ENCODE measurements at regions not wholly inside any gene's neighbourhood (a gene's known extent, or its start where the extent isn't known, plus 50 kb on each side); places are given as distances from the start of the nearest gene placed in this dataset.
"Not testable (repeated sequence)": the region's sequence is repeated elsewhere in the genome, so short reads cannot be mapped to it uniquely, and the experiment has no call there.

DNA sequence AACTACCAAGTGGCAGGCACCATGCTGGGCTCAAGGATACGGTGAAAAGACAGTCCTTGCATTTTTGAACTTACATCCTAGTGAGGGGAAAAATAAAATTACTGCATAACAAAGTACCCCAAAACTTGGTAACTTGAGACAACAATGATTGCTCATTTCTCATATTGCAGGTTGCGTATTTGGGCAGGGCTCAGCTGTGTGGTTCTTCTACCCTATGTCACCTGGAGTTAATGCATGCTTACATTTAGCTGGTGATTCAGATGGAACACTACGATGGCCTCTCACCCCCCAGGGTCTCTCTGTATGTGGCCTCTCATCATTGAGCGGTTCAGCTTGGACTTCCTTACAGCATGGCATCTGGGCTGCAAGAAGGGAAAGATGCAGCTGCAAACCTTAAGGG, 60.7 kb upstream of the RBM19 start:
- H2BK120ac ChIP-seq (ENCODE audit: low read depth, low read length) = no peak overlapping the region
- H3K4ac ChIP-seq (ENCODE audit: low read length) = no peak overlapping the region
- H4K8ac ChIP-seq (ENCODE audit: low read depth, low read length) = no peak overlapping the region
- no peak overlapping the region for H3K9ac ChIP-seq (ENCODE audit: low read depth, low read length, poor library complexity)
- no peak overlapping the region for H2AFZ ChIP-seq (ENCODE audit: low read length)
- H3K27ac ChIP-seq (replicated peaks; ENCODE audit: low read length) = no peak overlapping the region
- no peak overlapping the region for H2AK5ac ChIP-seq (ENCODE audit: low read depth, low read length)
- H2BK15ac ChIP-seq (ENCODE audit: low read length) = no peak overlapping the region
- no peak overlapping the region for H4K91ac ChIP-seq (ENCODE audit: low read depth, low read length, poor library complexity)
- no peak overlapping the region for H3K23ac ChIP-seq (ENCODE audit: low read depth, low read length, poor library complexity)
- H3K4me1 ChIP-seq (ENCODE audit: control insufficient read depth in 2 of 2, insufficient read depth in 1 of 2, low read depth in 1 of 2, low read length in 2 of 2) = no peaks in the 10 kb centered on the region
- no peak for DNase-seq (ENCODE audit: low spot score)
- H3K79me1 ChIP-seq (ENCODE audit: low read depth, low read length) = no peaks in the 10 kb centered on the region
- H3K36me3 ChIP-seq (replicated peaks in 1 of 2; ENCODE audit: control insufficient read depth in 2 of 2, insufficient read depth in 2 of 2, low read length in 2 of 2) = no peaks in the 10 kb centered on the region
- H3K4me2 ChIP-seq (ENCODE audit: insufficient read depth, low read length, poor library complexity, severe bottlenecking) = no peak overlapping the region
- H3K27me3 ChIP-seq (ENCODE audit: control insufficient read depth in 3 of 3, insufficient read depth in 3 of 3, low read depth in 1 of 3, low read length in 3 of 3) = peaks cover 0 to 4% (median 0%) of the 10 kb centered on the region in 3 experiments
- no peak overlapping the region for H3K14ac ChIP-seq (ENCODE audit: low read length)
- no peak overlapping the region for H2BK5ac ChIP-seq (ENCODE audit: low read length)
- no peak overlapping the region for H3K18ac ChIP-seq (ENCODE audit: low read length)
- H3K4me3 ChIP-seq (ENCODE audit: low read length in 2 of 2) = no peak overlapping the region
- no CpG with 5 or more reads among the region's 4 CpGs for WGBS, 2 donors (ENCODE audit: extremely low coverage in 2 of 2, insufficient read length in 2 of 2, insufficient replicate concordance in 1 of 2)
- no peak overlapping the region for H2BK12ac ChIP-seq (ENCODE audit: low read length)
- no peaks in the 10 kb centered on the region for H3K9me3 ChIP-seq (replicated peaks in 1 of 2; ENCODE audit: control insufficient read depth in 2 of 2, insufficient read depth in 1 of 2, low read depth in 1 of 2, low read length in 2 of 2)

DNA sequence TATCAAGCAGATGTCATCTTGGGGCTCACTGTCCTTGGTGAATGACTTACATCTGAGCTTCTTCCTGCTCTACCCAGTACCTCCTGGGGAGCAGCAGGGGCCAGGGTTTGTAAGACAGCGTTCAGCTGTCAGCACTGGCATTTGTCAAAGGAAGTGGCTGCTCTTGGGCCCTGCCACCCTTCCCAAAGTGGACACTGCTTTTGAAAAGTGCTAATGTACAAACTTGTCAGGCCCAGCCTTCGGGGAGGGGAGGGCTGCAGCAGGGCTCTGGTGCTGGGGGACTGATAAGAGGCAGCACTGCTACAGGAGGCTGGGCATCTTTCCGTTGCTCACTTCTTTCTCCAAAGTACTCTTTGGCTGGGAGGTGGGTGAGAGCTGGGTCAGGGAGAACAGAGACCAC, 59.8 kb upstream of the RBM19 start:
- Histone ChIP-seq H3K4me3 (ENCODE audit: low read length in 2 of 2) (no peak overlapping the region), H2BK5ac (ENCODE audit: low read length) (no peak overlapping the region), H3K4ac (ENCODE audit: low read length) (no peak overlapping the region), H3K18ac (ENCODE audit: low read length) (no peak overlapping the region), H2BK15ac (ENCODE audit: low read length) (no peak overlapping the region), H3K4me2 (ENCODE audit: insufficient read depth, low read length, poor library complexity, severe bottlenecking) (no peak overlapping the region), H2AK5ac (ENCODE audit: low read depth, low read length) (no peak overlapping the region), H3K9me3 (replicated peaks in 1 of 2; ENCODE audit: control insufficient read depth in 2 of 2, insufficient read depth in 1 of 2, low read depth in 1 of 2, low read length in 2 of 2) (no peaks in the 10 kb centered on the region), H3K23ac (ENCODE audit: low read depth, low read length, poor library complexity) (no peak overlapping the region), H4K91ac (ENCODE audit: low read depth, low read length, poor library complexity) (no peak overlapping the region), H2BK120ac (ENCODE audit: low read depth, low read length) (no peak overlapping the region), H3K79me1 (ENCODE audit: low read depth, low read length) (no peaks in the 10 kb centered on the region), H3K14ac (ENCODE audit: low read length) (no peak overlapping the region), H3K27ac (replicated peaks; ENCODE audit: low read length) (no peak overlapping the region), H3K9ac (ENCODE audit: low read depth, low read length, poor library complexity) (no peak overlapping the region), H3K4me1 (ENCODE audit: control insufficient read depth in 2 of 2, insufficient read depth in 1 of 2, low read depth in 1 of 2, low read length in 2 of 2) (no peaks in the 10 kb centered on the region), H4K8ac (ENCODE audit: low read depth, low read length) (no peak overlapping the region), H3K27me3 (ENCODE audit: control insufficient read depth in 3 of 3, insufficient read depth in 3 of 3, low read depth in 1 of 3, low read length in 3 of 3) (peaks cover 0 to 4% (median 0%) of the 10 kb centered on the region in 3 experiments), H2AFZ (ENCODE audit: low read length) (no peak overlapping the region), H2BK12ac (ENCODE audit: low read length) (no peak overlapping the region), H3K36me3 (replicated peaks in 1 of 2; ENCODE audit: control insufficient read depth in 2 of 2, insufficient read depth in 2 of 2, low read length in 2 of 2) (no peaks in the 10 kb centered on the region)
- DNase-seq (ENCODE audit: low spot score) = no peak
- WGBS, 2 donors (ENCODE audit: extremely low coverage in 2 of 2, insufficient read length in 2 of 2, insufficient replicate concordance in 1 of 2) = no CpG with 5 or more reads among the region's 3 CpGs

DNA sequence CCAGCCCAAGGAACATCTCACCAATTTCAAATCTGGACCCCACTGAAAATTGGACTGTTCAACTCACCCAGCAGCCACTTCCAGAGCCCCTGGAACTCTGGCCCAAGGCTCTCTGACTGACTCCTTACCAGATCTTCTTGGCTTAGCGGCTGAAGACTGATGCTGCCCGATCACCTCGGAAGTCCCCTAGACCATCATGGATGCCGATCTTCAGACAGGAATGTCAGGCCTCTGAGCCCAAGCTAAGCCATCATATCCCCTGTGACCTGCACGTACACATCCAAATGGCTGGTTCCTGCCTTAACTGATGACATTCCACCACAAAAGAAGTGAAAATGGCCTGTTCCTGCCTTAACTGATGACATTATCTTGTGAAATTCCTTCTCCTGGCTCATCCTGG, 56.0 kb upstream of the RBM19 start:
- DNase-seq (ENCODE audit: low spot score); H3K27me3 ChIP-seq (ENCODE audit: control insufficient read depth in 3 of 3, insufficient read depth in 3 of 3, low read depth in 1 of 3, low read length in 3 of 3); H2AK5ac ChIP-seq (ENCODE audit: low read depth, low read length); H3K23ac ChIP-seq (ENCODE audit: low read depth, low read length, poor library complexity); H2BK120ac ChIP-seq (ENCODE audit: low read depth, low read length); H3K18ac ChIP-seq (ENCODE audit: low read length); H2AFZ ChIP-seq (ENCODE audit: low read length); H3K27ac ChIP-seq (replicated peaks; ENCODE audit: low read length); H3K9me3 ChIP-seq (replicated peaks in 1 of 2; ENCODE audit: control insufficient read depth in 2 of 2, insufficient read depth in 1 of 2, low read depth in 1 of 2, low read length in 2 of 2); H4K91ac ChIP-seq (ENCODE audit: low read depth, low read length, poor library complexity); H3K36me3 ChIP-seq (replicated peaks in 1 of 2; ENCODE audit: control insufficient read depth in 2 of 2, insufficient read depth in 2 of 2, low read length in 2 of 2); H4K8ac ChIP-seq (ENCODE audit: low read depth, low read length); H2BK15ac ChIP-seq (ENCODE audit: low read length); H3K4ac ChIP-seq (ENCODE audit: low read length); H3K9ac ChIP-seq (ENCODE audit: low read depth, low read length, poor library complexity); H3K4me1 ChIP-seq (ENCODE audit: control insufficient read depth in 2 of 2, insufficient read depth in 1 of 2, low read depth in 1 of 2, low read length in 2 of 2); H3K4me2 ChIP-seq (ENCODE audit: insufficient read depth, low read length, poor library complexity, severe bottlenecking); H3K14ac ChIP-seq (ENCODE audit: low read length); H3K79me1 ChIP-seq (ENCODE audit: low read depth, low read length); H2BK12ac ChIP-seq (ENCODE audit: low read length); H2BK5ac ChIP-seq (ENCODE audit: low read length); H3K4me3 ChIP-seq (ENCODE audit: low read length in 2 of 2): not testable (repeated sequence)
- no CpG with 5 or more reads among the region's 5 CpGs for WGBS, 2 donors (ENCODE audit: extremely low coverage in 2 of 2, insufficient read length in 2 of 2, insufficient replicate concordance in 1 of 2)

DNA sequence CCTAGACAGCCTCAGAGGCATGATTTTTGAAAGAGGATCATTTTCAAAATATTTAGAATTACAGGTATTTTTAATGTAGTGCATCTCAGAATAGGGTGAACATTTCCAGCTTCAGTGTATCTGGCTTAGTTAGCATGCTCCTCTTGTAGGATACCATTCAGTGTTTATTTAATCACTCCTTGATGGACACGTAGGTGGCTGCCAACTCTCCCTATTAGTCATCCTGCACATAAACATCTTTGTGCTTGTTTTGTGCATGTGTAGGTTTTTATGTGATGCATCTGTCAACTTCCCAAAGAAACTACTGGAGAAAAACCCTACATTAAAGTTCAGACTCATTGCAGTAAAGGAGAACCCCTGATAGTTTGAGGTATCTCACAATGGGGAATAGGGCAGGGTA, 52.5 kb upstream of the RBM19 start:
- no peak overlapping the region for H3K18ac ChIP-seq (ENCODE audit: low read length)
- H2BK15ac ChIP-seq (ENCODE audit: low read length) = no peak overlapping the region
- no peak overlapping the region for H3K14ac ChIP-seq (ENCODE audit: low read length)
- H3K4me3 ChIP-seq (ENCODE audit: low read length in 2 of 2) = no peak overlapping the region
- no peaks in the 10 kb centered on the region for H3K4me1 ChIP-seq (ENCODE audit: control insufficient read depth in 2 of 2, insufficient read depth in 1 of 2, low read depth in 1 of 2, low read length in 2 of 2)
- no peak overlapping the region for H3K23ac ChIP-seq (ENCODE audit: low read depth, low read length, poor library complexity)
- no peak overlapping the region for H4K91ac ChIP-seq (ENCODE audit: low read depth, low read length, poor library complexity)
- H3K27me3 ChIP-seq (ENCODE audit: control insufficient read depth in 3 of 3, insufficient read depth in 3 of 3, low read depth in 1 of 3, low read length in 3 of 3) = no peaks in the 10 kb centered on the region
- no peak overlapping the region for H2AFZ ChIP-seq (ENCODE audit: low read length)
- WGBS, 2 donors (ENCODE audit: extremely low coverage in 2 of 2, insufficient read length in 2 of 2, insufficient replicate concordance in 1 of 2) = no CpG with 5 or more reads among the region's 1 CpG
- no peak overlapping the region for H2BK120ac ChIP-seq (ENCODE audit: low read depth, low read length)
- H3K4ac ChIP-seq (ENCODE audit: low read length) = no peak overlapping the region
- H3K79me1 ChIP-seq (ENCODE audit: low read depth, low read length) = no peaks in the 10 kb centered on the region
- H3K27ac ChIP-seq (replicated peaks; ENCODE audit: low read length) = no peak overlapping the region
- no peak overlapping the region for H3K4me2 ChIP-seq (ENCODE audit: insufficient read depth, low read length, poor library complexity, severe bottlenecking)
- no peak overlapping the region for H4K8ac ChIP-seq (ENCODE audit: low read depth, low read length)
- H3K36me3 ChIP-seq (replicated peaks in 1 of 2; ENCODE audit: control insufficient read depth in 2 of 2, insufficient read depth in 2 of 2, low read length in 2 of 2) = no peaks in the 10 kb centered on the region
- no peaks in the 10 kb centered on the region for H3K9me3 ChIP-seq (replicated peaks in 1 of 2; ENCODE audit: control insufficient read depth in 2 of 2, insufficient read depth in 1 of 2, low read depth in 1 of 2, low read length in 2 of 2)
- no peak for DNase-seq (ENCODE audit: low spot score)
- no peak overlapping the region for H2BK12ac ChIP-seq (ENCODE audit: low read length)
- H3K9ac ChIP-seq (ENCODE audit: low read depth, low read length, poor library complexity) = no peak overlapping the region
- H2AK5ac ChIP-seq (ENCODE audit: low read depth, low read length) = no peak overlapping the region
- H2BK5ac ChIP-seq (ENCODE audit: low read length) = no peak overlapping the region
